Stimulated activated memory B cell treated with anti-CD40 and anti-IgM and Interleukin-4, amounts not matched to agents 10 μg/mL and 1 μg/mL and 100 μg/mL, for 72 hours (primary cell): ENCODE measurements at regions not wholly inside any gene's neighbourhood (a gene's known extent, or its start where the extent isn't known, plus 50 kb on each side); places are given as distances from the start of the nearest gene placed in this dataset.

Source experiments
- ATAC-seq: fragments of 150-1000 bp; cut with Tn5 transposase; 2 replicates; pipeline ENCODE4 v1.10.0; 2021
- H3K27ac Mint-ChIP-seq: one replicate; pipeline ENCODE4 v1.8.0; 2022; ENCODE audit warnings: mild to moderate bottlenecking, mixed read lengths
- H3K27me3 Mint-ChIP-seq: one replicate; pipeline ENCODE4 v1.8.0; 2022; ENCODE audit warnings: mixed read lengths
- H3K36me3 Mint-ChIP-seq: one replicate; pipeline ENCODE4 v1.8.0; 2022; ENCODE audit warnings: mixed read lengths
- H3K4me1 Mint-ChIP-seq: one replicate; pipeline ENCODE4 v1.8.0; 2022; ENCODE audit warnings: mixed read lengths
- H3K4me3 Mint-ChIP-seq: one replicate; pipeline ENCODE4 v1.8.0; 2022; ENCODE audit warnings: mild to moderate bottlenecking, moderate library complexity, mixed read lengths
- H3K9me3 Mint-ChIP-seq: one replicate; pipeline ENCODE4 v1.8.0; 2022; ENCODE audit warnings: mixed read lengths

GRCh38 chr15:86006546-86006945 is 73.1 kb upstream of the AGBL1 start:
- H3K4me3 Mint-ChIP-seq, result no peak overlapping the region
- H3K9me3 Mint-ChIP-seq, result no peaks in the 10 kb centered on the region
- no peaks in the 10 kb centered on the region for H3K4me1 Mint-ChIP-seq
- H3K36me3 Mint-ChIP-seq, result no peaks in the 10 kb centered on the region
- no peak for ATAC-seq
- H3K27me3 Mint-ChIP-seq, result no peaks in the 10 kb centered on the region
- no peak overlapping the region for H3K27ac Mint-ChIP-seq

- Mint-ChIP-seq H3K9me3 (no peaks in the 10 kb centered on the region), H3K27ac (no peak overlapping the region), H3K4me1 (no peaks in the 10 kb centered on the region), H3K36me3 (no peaks in the 10 kb centered on the region), H3K4me3 (no peak overlapping the region), H3K27me3 (no peaks in the 10 kb centered on the region)
- ATAC-seq, result peak; percentile 27
These were observed 69.9 kb upstream of the AGBL1 start for GRCh38 chr15:86009727-86010126.

GRCh38 chr15:86010398-86010797 is 69.3 kb upstream of the AGBL1 start:
- H3K9me3 Mint-ChIP-seq, result no peaks in the 10 kb centered on the region
- no peak overlapping the region for H3K27ac Mint-ChIP-seq
- no peak overlapping the region for H3K4me3 Mint-ChIP-seq
- ATAC-seq, result no peak
- H3K27me3 Mint-ChIP-seq, result no peaks in the 10 kb centered on the region
- H3K36me3 Mint-ChIP-seq, result no peaks in the 10 kb centered on the region
- H3K4me1 Mint-ChIP-seq, result no peaks in the 10 kb centered on the region

GRCh38 chr15:86010891-86011290 is 68.8 kb upstream of the AGBL1 start:
- no peak for ATAC-seq
- Mint-ChIP-seq H3K36me3 (no peaks in the 10 kb centered on the region), H3K27ac (no peak overlapping the region), H3K4me3 (no peak overlapping the region), H3K9me3 (no peaks in the 10 kb centered on the region), H3K4me1 (no peaks in the 10 kb centered on the region), H3K27me3 (no peaks in the 10 kb centered on the region)

- H3K4me1 Mint-ChIP-seq, result no peaks in the 10 kb centered on the region
- no peaks in the 10 kb centered on the region for H3K36me3 Mint-ChIP-seq
- no peaks in the 10 kb centered on the region for H3K9me3 Mint-ChIP-seq
- no peak overlapping the region for H3K27ac Mint-ChIP-seq
- no peak for ATAC-seq
- no peak overlapping the region for H3K4me3 Mint-ChIP-seq
- H3K27me3 Mint-ChIP-seq, result no peaks in the 10 kb centered on the region
These were observed 65.7 kb upstream of the AGBL1 start for GRCh38 chr15:86014016-86014415.

GRCh38 chr15:86016750-86017149 is 62.9 kb upstream of the AGBL1 start:
- H3K36me3 Mint-ChIP-seq, result no peaks in the 10 kb centered on the region
- H3K9me3 Mint-ChIP-seq, result no peaks in the 10 kb centered on the region
- no peaks in the 10 kb centered on the region for H3K4me1 Mint-ChIP-seq
- H3K4me3 Mint-ChIP-seq, result no peak overlapping the region
- H3K27ac Mint-ChIP-seq, result no peak overlapping the region
- ATAC-seq, result no peak
- H3K27me3 Mint-ChIP-seq, result no peaks in the 10 kb centered on the region

- no peaks in the 10 kb centered on the region for H3K9me3 Mint-ChIP-seq
- no peaks in the 10 kb centered on the region for H3K36me3 Mint-ChIP-seq
- no peak overlapping the region for H3K4me3 Mint-ChIP-seq
- H3K27me3 Mint-ChIP-seq, result peaks cover 9% of the 10 kb centered on the region
- H3K27ac Mint-ChIP-seq, result no peak overlapping the region
- H3K4me1 Mint-ChIP-seq, result no peaks in the 10 kb centered on the region
- no peak for ATAC-seq
These were observed 61.0 kb upstream of the AGBL1 start for GRCh38 chr15:86018679-86019078.

GRCh38 chr15:86021281-86022264 is 58.1 kb upstream of the AGBL1 start:
- peaks cover 9% of the 10 kb centered on the region for H3K27me3 Mint-ChIP-seq
- no peak overlapping the region for H3K4me3 Mint-ChIP-seq
- no peaks in the 10 kb centered on the region for H3K4me1 Mint-ChIP-seq
- no peaks in the 10 kb centered on the region for H3K36me3 Mint-ChIP-seq
- no peak overlapping the region for H3K27ac Mint-ChIP-seq
- H3K9me3 Mint-ChIP-seq, result no peaks in the 10 kb centered on the region
- ATAC-seq, result no peak

GRCh38 chr15:86028961-86029360 is 50.7 kb upstream of the AGBL1 start:
- no peaks in the 10 kb centered on the region for H3K4me1 Mint-ChIP-seq

More at GRCh38 chr15:86028961-86029360, 50.7 kb upstream of the AGBL1 start:
- H3K9me3 Mint-ChIP-seq, result no peaks in the 10 kb centered on the region
- H3K36me3 Mint-ChIP-seq, result no peaks in the 10 kb centered on the region
- no peak overlapping the region for H3K27ac Mint-ChIP-seq
- H3K27me3 Mint-ChIP-seq, result no peaks in the 10 kb centered on the region
- no peak for ATAC-seq
- H3K4me3 Mint-ChIP-seq, result no peak overlapping the region
